Fibroblast of skin of left quadriceps (primary cell): ENCODE measurements at regions not wholly inside any gene's neighbourhood (a gene's known extent, or its start where the extent isn't known, plus 50 kb on each side); places are given as distances from the start of the nearest gene placed in this dataset.

Experiments
- DNase-seq, 2 experiments: peaks; one replicate each; pipeline ENCODE4 v3.0.0-alpha.2; 2013; ENCODE audit warnings: low read depth in 2 of 2

DNA sequence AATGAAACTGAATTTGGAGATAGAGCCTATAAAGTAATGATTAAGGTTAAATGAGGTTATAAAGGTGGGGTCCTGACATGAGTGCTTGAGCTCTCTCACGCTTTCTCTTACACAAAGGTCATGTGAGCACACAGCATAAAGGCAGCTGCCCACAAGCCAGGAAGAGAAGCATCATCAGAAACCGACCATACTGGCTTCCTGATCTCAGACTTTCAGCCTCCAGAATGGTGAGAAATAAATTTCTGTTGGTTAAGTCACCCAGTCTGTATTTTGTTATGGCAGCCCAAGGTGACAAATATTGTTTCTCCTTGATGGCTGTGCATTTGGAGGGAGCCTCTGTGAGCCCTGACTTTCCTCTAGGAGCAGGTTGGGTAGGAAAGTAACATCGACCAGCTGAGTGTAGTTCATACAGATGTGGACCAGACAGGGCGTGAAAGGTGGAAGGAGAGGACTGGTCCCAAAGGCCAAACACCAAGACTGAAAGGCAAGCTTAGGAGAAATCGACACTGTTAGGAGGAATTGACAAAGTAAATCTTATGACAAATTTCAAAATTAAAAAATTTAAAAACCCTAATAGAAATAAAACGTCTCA lies 97.6 kb upstream of the SLC38A2 start:
- DNase-seq: no peak

DNA sequence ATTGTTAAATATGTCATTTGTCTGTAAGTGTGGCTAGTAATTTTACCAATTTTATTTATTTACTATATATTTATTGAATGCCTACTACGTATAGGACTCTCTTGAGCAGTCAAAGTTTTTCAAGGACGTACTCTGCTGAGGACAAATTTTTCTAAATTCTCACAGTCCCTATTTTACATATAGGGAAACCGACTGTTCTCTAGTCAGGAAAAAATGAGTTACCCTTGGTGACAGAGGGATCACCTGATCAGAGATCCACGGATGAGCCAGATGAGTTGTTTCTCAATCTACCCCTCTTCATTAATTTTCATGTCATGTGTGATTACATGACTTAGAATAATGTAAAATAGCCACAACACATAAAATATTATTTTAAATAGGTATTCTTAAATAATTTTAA lies 96.2 kb upstream of the SLC38A2 start:
- no peak for DNase-seq

DNA sequence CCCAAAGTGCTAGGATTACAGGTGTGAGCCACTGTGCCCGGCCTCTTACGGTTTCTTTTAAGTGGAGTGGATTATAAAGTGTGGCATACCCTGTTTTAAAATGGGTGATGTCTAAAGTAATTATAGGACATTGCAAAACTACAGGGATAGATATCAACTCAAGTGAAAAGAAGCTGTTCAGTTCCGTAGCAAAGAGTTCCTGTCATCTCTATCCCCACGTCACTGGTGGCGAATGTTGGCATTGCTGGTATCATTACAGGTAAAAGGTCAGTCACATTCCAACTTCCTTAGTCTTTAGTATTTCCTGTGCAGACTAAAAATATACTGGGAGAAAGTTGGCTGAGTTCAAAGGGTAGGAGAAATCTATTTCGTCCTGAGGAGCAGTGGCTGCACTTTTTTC lies 95.6 kb upstream of the SLC38A2 start:
- DNase-seq: no peak

DNA sequence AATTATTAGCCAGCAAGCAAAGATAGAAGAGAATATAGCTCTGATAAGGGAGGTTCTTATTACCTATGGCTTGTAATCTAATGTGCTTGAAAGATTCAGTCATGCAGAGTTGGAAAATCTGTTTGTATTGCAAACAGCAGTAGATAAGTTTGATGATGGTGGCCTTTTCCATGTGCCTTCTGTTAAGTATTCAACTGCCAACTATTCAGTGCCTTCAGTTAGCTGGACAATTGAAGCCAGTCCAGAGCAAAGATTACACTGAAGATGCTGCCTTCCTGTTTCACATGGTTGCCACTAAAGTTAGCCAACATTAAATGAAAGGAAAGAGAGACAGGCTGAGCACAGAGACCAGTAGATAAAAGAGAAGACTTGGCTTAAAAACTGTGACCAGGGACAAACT lies 92.7 kb upstream of the SLC38A2 start:
- DNase-seq: no peak

DNA sequence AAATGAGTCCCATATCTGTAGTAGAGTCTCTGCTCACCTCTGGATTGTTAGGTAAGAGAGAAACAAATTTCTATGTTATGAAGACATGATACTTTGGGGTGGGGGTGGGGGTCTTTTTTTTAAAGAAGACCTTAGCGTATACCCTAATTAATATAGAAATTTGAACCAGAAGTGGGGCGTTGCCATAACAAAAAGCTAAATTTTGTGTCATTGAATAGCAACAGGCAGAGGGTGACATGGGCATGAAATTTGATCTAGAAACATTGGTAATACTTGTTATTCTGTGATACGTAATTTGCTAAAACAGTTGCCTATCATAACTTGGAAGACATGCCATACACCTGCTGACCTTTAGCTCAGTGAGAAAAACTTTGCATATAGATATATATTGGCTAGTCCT lies 92.3 kb upstream of the SLC38A2 start:
- no peak for DNase-seq

DNA sequence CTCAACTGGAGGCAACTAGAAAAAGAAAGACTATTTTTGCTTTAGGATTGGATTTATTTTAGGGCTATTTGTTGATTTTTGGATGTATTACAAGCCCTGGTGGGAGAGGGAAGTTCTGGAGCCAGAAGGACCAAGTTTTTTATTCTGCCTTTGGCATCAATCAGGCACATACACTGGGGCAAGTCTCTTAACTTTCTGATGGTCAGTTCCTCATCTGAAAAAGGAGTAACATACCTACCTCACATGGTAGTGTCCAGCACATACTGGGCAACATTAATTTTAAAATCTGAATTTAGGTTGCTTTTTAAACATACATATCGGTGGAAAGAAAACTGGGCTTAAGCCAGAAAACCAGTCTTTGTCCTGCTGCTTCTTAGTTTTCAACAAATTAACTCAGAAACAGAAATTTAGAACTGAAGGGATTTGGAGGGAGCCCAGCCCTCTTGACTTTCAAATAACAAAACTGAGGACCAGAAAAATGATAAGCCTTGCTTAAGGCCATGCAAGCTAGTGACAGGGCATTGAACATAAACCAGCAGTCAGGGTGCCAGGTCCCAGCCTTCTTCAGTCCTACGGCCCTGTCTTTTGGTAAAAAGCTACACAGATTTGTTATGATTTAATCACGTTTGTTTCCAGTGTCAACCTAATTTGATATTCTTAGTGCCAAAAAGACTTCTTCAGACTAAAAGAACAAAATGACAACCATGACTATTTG lies 90.2 kb upstream of the SLC38A2 start:
- DNase-seq: no peak

DNA sequence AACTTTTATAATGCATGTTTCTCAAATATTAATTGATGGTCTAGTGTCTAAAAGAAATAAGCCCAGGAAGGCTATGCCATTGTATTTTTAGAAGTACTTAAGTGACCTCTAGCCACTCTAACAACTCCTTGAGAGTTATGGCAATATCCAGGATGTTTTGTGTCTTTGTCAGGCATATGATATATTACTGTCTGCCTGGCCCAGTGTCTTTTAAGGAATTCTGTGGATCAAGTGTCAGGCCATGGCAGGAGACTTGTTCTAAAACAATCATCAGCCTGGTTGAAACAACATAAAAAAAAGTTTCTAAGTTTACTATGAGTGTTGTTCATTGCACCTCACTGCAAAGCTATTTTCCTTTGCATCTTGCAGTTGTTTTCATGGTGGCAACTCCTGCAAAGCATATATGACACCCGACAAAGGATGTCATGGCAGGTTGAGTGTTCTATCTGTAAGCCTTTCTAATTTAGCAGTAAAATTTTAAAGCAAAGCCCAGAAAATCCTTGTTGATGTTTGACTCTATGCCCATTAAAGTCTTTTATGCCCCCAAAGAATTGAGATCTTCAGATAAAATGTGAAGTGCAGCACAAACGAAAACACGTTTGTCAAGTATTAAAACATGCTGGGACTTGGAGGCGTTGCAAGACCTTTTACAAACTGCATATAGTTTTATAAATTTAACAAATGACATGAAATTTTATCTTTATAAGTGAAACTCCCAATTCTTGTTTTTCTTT lies 89.5 kb upstream of the SLC38A2 start:
- no peak for DNase-seq

DNA sequence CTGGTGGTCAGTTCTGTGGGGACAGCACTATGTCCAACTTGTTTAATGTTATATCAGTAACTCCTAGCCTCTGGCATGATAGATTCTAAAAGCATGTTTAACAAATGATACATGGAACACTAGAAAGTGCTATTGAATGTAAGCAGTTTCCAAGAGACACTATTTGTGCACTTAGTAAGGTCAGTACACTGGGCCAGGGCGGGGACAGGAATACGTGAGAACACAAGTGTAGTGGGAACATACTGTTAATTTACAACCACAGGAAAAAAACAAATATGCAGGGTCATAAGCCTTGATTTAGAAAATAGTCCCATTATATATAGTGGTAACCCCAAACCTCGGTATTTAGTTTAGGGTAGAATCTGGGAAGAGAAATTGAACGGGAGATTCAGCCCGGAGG lies 88.9 kb upstream of the SLC38A2 start:
- DNase-seq: no peak

DNA sequence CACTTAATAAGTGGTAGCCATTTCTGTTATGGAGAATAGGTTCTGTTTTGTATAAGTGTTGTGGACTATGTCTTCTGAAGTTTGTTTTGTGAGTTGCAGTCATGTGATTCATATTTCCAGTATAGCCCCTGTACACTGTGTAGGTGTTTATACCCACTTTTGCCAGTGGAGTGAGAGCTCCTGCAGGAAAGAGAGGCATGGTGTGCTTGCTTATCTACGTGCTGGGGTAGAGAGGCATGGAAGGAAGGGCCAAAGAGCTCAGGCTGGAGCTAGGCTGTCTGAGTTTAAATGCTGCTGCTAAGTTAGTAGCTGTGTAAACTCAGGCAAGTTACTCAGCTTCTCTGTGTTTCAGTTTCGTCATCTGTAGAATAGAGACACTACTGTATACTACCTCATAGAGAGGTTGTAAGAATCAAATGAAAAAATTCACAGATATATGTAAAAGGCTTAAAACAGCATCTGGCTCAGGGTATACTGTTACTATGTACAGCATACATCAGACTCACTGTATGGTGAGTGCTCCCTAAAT lies 88.2 kb upstream of the SLC38A2 start:
- DNase-seq: no peak

DNA sequence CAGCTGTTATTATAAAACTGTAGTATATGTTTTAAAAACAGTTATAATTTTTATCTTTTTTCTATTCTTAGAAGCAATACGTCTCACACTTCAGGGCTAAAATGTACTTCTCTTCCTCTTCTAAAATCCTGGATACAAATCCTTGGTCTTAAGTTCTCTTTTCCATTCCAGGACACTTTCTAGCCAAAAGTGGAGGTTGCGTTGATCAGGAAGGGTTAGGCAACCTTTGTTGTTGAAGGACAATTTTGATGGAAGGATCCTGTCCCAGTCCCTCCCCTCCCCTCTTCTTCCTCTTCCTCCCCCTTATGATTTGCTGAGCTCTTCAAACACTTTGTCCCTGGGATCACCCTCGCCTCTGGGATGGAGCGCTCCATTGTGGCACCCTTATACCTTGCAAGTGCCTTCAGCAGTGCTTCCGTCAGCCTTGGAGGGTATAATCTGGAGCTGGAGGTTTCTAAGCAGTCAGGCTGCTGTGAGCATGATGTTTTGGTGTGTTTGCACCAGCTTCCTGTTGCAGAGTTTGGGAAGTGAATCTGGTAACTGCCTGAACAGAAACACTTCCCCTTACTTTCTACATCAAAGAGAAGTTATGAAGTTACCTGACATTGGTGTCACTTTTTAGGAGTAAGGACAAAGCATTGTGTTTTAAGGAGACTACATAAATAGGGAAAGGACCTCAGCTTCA lies 87.4 kb upstream of the SLC38A2 start:
- no peak for DNase-seq

DNA sequence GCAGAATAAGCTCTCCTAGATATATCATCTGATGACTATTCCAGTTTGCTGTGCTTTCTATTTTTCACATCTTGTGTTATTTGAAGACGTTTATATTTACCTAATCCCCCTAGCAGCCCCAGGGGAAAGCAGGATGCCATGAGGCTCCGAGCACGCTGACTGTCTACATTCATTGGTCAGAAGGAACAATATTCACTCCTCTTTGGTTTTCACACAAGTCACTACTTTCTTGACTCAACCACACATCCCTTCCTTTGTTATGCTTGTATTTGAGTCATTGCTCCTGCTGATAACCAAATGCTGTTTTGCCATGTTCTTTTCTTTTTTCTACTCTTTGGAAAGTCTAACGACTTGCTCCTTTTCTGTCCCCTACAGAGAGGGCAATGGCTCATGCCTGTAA lies 86.5 kb upstream of the SLC38A2 start:
- DNase-seq: no peak

DNA sequence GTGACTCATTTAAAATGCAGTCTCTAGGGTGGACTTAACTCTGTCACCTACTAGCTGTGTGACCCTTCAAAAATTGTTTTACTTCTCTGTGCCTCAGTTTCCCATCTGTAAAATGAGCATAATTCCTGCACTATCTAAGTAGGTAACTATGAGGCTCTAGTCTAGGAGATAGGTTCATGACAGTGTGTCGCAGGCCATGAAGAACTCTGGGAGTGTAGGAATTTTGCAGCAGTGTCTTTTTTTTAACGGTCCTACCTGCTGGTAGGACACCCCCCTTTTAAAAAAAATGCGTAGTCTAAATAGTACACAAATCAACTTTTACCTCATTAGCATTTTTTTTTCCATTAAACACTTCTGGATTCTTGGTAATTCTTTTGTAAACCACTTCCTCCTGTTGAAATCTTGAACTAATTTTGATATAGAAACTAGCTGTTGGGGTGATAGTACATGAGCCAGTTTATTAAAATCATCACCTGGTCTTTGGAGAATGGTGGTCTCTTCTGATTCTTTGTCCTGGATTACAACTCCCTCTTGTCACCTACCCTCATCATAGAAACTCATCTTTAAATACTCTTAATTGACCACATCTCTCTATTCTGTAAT lies 86.0 kb upstream of the SLC38A2 start:
- DNase-seq: no peak

DNA sequence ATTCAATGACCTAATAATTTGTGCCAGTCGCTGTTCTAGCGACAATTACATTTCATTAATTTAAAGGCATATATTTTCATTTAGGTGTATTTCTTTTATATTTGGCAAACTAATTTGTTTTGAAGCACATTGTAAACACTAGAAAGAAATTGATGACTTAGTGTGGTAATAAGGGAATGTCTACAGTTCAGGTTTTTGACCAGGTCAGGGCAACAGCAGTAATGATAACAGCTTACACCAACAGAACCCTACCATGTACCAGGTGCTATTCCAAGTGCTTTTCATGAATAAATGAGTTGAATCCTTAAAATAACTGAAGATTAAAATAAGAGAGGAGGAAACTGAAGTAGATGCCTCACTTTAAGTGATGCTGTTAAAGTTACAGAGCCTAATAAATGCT lies 85.4 kb upstream of the SLC38A2 start:
- no peak for DNase-seq

DNA sequence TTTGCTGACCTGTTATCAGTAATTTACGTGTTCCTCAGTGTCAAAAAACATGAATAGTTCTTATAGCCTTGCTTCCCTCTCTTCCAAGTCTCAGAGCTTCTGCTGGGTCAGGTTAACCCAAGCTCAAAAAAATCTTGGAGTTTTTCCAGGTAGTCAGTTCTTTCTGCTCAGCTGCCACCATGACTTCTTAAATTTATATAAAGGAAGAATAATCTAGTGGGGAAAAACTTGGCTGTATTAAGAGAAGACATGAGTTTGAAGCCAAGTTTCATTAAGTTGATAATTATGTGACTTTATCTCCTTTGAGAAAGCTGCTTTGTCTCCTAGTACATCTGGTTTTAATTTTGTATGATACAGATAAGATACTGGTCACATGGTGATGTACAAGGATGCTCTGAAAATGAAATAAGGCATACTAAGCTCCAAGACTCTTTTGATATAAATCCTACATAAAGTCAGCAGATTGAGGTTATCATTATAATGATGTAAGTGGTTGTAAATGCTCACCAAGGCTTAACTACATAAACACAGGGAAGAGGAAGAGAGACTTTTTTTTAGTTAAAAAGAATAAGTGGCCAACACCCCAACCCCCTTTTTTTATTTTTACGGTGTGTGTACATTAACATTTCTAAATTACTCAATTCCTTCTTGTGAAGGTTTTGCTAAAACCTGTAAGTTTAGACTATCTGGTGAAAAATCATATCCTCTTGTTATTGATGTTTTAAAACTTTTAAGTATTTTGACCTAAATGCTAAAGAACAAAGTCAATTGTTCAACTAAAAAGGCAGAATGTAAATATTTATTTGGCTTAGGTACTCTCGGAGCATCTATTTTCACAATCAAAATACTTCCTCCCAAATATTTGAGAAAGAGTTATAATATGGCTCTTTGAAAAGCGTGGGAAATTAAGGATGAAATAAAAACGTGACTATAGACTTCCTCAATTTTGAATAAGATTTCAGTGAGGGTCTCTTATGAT lies 84.1 kb upstream of the SLC38A2 start:
- peak in 1 of 2 experiments; percentile 41 for DNase-seq

DNA sequence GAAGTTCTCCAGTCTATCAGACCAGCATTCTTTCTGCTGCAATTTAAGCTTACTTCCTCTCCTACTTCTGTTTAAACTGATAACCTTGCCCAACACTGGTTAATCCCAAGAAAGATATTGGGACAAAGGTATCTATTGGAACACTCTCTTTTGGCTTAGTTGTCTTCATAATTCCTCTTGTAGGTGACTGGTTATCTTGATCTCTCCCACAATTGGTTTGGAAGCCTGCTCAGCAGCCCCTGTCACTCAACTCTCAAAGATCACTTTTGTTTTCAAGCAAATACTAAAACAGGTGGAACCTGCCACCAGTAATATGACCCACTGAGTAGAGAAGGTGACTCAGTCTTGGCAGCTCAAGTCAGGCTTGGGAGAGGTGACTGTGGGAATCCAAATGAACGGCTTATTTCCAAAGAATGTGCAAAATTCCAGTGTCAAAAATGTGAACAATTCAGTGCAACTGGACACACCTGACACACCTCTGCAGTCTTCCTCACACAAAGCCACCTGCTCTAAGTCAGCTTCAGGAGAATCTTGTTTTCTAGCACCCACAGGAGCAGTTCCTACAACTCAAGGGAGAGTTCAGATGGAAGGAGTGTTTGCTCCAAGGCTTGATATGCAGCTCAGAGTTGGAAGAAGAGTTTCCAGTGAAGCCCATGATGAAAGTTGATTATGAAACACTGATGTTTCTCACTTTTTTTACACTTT lies 83.2 kb upstream of the SLC38A2 start:
- no peak for DNase-seq

DNA sequence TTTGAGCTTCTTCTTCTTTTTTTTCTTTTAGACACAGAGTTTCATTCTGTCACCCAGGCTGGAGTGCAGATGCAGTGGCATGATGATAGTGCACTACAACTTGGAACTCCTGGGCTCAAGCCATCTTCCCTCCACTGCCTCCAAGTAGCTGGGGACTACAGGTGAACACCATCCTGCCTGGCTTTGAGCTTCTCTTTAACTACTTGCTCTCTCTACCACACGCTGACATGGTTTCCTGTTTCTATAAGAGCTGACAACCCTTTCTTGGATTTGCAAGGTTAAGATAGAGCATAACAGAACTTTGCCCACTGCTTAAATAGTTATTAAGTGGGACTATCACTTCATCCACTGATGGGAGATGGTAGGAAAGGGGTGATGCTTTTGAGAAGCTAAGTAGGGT lies 82.4 kb upstream of the SLC38A2 start:
- no peak for DNase-seq

DNA sequence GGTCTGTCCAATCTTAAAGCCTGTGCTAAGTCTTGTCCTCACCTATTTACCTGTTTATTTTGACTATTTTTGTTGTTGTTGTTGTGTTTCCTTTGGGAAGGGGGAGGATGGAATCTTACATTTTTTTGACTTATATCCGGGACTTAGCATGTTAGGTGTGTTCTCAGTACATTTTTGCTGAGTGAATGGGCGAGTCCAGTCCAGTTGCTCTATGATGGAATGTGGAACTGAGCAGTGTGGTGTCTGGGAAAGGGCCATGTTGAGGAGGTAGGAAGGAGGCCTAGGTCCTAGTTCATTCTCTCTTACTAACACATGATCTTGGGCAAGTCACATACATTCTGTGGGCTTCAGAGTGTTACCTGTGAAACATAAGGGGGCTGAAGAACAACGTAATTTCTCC lies 80.9 kb upstream of the SLC38A2 start:
- DNase-seq: no peak

DNA sequence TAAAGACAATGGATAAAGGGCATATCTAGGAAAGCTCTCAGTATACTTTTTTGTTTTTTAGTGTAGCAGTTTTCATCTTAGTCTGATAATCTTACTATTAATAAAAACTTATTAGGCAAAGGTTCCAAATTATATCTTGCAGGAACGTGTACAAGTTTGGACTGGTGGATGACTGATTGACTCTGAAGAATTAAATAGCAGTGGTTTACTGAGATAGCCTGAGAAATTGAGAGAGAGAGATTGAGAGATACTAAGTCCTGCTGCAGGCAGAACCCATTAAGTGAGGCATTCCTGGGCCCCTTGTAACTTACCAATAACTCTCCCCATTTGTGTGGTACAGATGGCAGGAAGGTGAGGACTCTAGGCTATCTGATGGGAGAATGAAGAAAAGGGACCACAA lies 80.2 kb upstream of the SLC38A2 start:
- no peak for DNase-seq

DNA sequence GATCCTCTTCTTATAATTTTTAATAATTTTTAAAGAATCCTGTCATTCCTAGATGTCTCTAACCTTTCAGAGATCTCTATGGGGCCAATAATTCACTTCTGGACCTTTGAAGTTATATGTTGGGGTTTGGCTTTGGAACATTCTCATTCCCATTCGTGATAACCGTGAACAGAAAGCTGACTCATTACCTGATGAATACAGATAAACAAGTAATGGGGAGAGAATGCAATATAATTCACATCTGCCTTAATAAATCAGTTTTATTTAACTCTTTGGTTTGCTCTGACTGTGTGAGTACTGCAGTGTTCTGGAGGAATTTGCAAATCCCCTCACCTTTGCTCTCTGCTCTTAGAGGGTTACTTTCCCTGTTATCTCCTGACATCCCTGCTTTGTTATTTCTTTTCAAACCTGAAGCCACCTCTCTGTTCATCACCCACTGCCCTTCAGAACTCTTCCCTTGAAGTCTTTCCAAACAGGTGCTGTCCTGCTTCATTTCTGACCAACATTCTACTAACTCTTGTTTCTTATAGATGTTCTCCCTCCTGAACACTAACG lies 79.6 kb upstream of the SLC38A2 start:
- DNase-seq: peak in 1 of 2 experiments; percentile 39
